Neuronal stem cell (in vitro differentiated cells): ENCODE measurements at regions not wholly inside any gene's neighbourhood (a gene's known extent, or its start where the extent isn't known, plus 50 kb on each side); places are given as distances from the start of the nearest gene placed in this dataset.

Source experiments
- DNase-seq: peaks from one replicate; pipeline ENCODE4 v3.0.0-alpha.2; 2013; ENCODE audit warnings: low spot score
- H2AFZ ChIP-seq: one replicate; pipeline ENCODE4 v1.6.1; 2013; ENCODE audit warnings: mild to moderate bottlenecking, low read length, inconsistent platforms
- H2AK5ac ChIP-seq: 2 replicates; pipeline ENCODE4 v1.6.1; 2013; ENCODE audit warnings: low read depth, mild to moderate bottlenecking, inconsistent platforms, low read length, moderate library complexity, mixed read lengths
- H2BK120ac ChIP-seq: 2 replicates; pipeline ENCODE4 v1.6.1; 2013; ENCODE audit warnings: low read depth, mild to moderate bottlenecking, inconsistent platforms, low read length, moderate library complexity, mixed read lengths
- H2BK12ac ChIP-seq: one replicate; pipeline ENCODE4 v1.6.1; 2013; ENCODE audit warnings: low read length, inconsistent platforms
- H2BK15ac ChIP-seq: 2 replicates; pipeline ENCODE4 v1.6.1; 2013; ENCODE audit warnings: mild to moderate bottlenecking, low read length, inconsistent platforms, mixed read lengths
- H2BK5ac ChIP-seq: one replicate; pipeline ENCODE4 v1.6.1; 2013; ENCODE audit warnings: inconsistent platforms, mild to moderate bottlenecking, low read length, moderate library complexity
- H3K14ac ChIP-seq: one replicate; pipeline ENCODE4 v1.6.1; 2013; ENCODE audit warnings: low read length, inconsistent platforms
- H3K18ac ChIP-seq: 2 replicates; pipeline ENCODE4 v1.6.1; 2013; ENCODE audit warnings: low read length, inconsistent platforms
- H3K23ac ChIP-seq: 2 replicates; pipeline ENCODE4 v1.6.1; 2013; ENCODE audit warnings: low read depth, mild to moderate bottlenecking, mixed read lengths, low read length, inconsistent platforms; ENCODE audit not compliant: poor library complexity
- H3K27ac ChIP-seq: replicated peaks from 3 replicates; pipeline ENCODE4 v1.5.1; 2013; ENCODE audit warnings: low read length, inconsistent platforms
- H3K27me3 ChIP-seq, 3 experiments: 2 replicates each; pipeline ENCODE4 v1.6.1; 2013; ENCODE audit warnings: low read length in 3 of 3, mild to moderate bottlenecking in 2 of 3, inconsistent platforms in 1 of 3, low read depth in 1 of 3, mixed read lengths in 1 of 3, moderate library complexity in 1 of 3; ENCODE audit not compliant: control insufficient read depth in 3 of 3, insufficient read depth in 3 of 3
- H3K36me3 ChIP-seq, 2 donors: replicated peaks in 1 of 2; 2 replicates each; pipeline ENCODE4 v1.6.1; 2013; ENCODE audit warnings: low read length in 2 of 2; ENCODE audit not compliant: control insufficient read depth in 2 of 2, insufficient read depth in 2 of 2
- H3K4ac ChIP-seq: 2 replicates; pipeline ENCODE4 v1.6.1; 2013; ENCODE audit warnings: inconsistent platforms, mild to moderate bottlenecking, low read length, moderate library complexity
- H3K4me1 ChIP-seq, 2 donors: 1 replicate in 1 of 2; 2 replicates in 1 of 2; pipeline ENCODE4 v1.6.1; 2013; ENCODE audit warnings: low read length in 2 of 2, low read depth in 1 of 2; ENCODE audit not compliant: control insufficient read depth in 2 of 2, insufficient read depth in 1 of 2
- H3K4me2 ChIP-seq: one replicate; pipeline ENCODE4 v1.6.1; 2013; ENCODE audit warnings: mild to moderate bottlenecking, low read length, inconsistent platforms; ENCODE audit not compliant: insufficient read depth, poor library complexity, severe bottlenecking
- H3K4me3 ChIP-seq, 2 donors: 2 replicates each; pipeline ENCODE4 v1.5.1; 2013; ENCODE audit warnings: low read length in 2 of 2, mild to moderate bottlenecking in 2 of 2, inconsistent platforms in 1 of 2, moderate library complexity in 1 of 2
- H3K79me1 ChIP-seq: one replicate; pipeline ENCODE4 v1.6.1; 2013; ENCODE audit warnings: low read depth, mild to moderate bottlenecking, inconsistent platforms, low read length, moderate library complexity
- H3K9ac ChIP-seq: one replicate; pipeline ENCODE4 v1.6.1; 2013; ENCODE audit warnings: mild to moderate bottlenecking, low read depth, low read length, inconsistent platforms; ENCODE audit not compliant: poor library complexity
- H3K9me3 ChIP-seq, 2 donors: replicated peaks in 1 of 2; 2 replicates each; pipeline versions ENCODE3 to v1.6.1; 2013; ENCODE audit warnings: low read length in 2 of 2, mild to moderate bottlenecking in 2 of 2, inconsistent platforms in 1 of 2, low read depth in 1 of 2, mixed read lengths in 1 of 2, moderate library complexity in 1 of 2; ENCODE audit not compliant: control insufficient read depth in 2 of 2, insufficient read depth in 1 of 2
- H4K8ac ChIP-seq: one replicate; pipeline ENCODE4 v1.6.1; 2013; ENCODE audit warnings: low read depth, mild to moderate bottlenecking, inconsistent platforms, low read length, moderate library complexity
- H4K91ac ChIP-seq: one replicate; pipeline ENCODE4 v1.6.1; 2013; ENCODE audit warnings: low read length, low read depth, mild to moderate bottlenecking, inconsistent platforms; ENCODE audit not compliant: poor library complexity
- WGBS, 2 donors: extraction: QIAGEN DNeasy Blood & Tissue Kit; methylation state at CpG; one replicate each; pipeline ENCODE4 v1.1.7; 2013; ENCODE audit warnings: missing lambda C conversion rate in 2 of 2, mixed read lengths in 1 of 2; ENCODE audit not compliant: insufficient read length in 2 of 2, insufficient replicate concordance in 1 of 2; ENCODE audit errors: extremely low coverage in 2 of 2; 5-methylcytosine and 5-hydroxymethylcytosine counted together

GRCh38 chr2:153218851-153219250, 259.7 kb downstream of the RPRM start:
- no peak overlapping the region for H3K9ac ChIP-seq
- H2BK120ac ChIP-seq, result no peak overlapping the region
- no peak overlapping the region for H2AFZ ChIP-seq
- no peaks in the 10 kb centered on the region for H3K36me3 ChIP-seq
- no peak overlapping the region for H3K14ac ChIP-seq
- no peak for DNase-seq
- H3K23ac ChIP-seq, result no peak overlapping the region
- H3K4me3 ChIP-seq, result no peak overlapping the region
- H2AK5ac ChIP-seq, result no peak overlapping the region
- no peak overlapping the region for H3K4me2 ChIP-seq
- H3K4ac ChIP-seq, result no peak overlapping the region
- no peak overlapping the region for H4K91ac ChIP-seq
- H4K8ac ChIP-seq, result no peak overlapping the region
- H3K9me3 ChIP-seq, result peaks cover 0 to 2% of the 10 kb centered on the region in 2 donors
- no peak overlapping the region for H3K18ac ChIP-seq
- H2BK12ac ChIP-seq, result no peak overlapping the region
- no peak overlapping the region for H2BK15ac ChIP-seq
- H3K27ac ChIP-seq, result no peak overlapping the region
- no peak overlapping the region for H2BK5ac ChIP-seq
- H3K79me1 ChIP-seq, result no peaks in the 10 kb centered on the region
- no peaks in the 10 kb centered on the region for H3K4me1 ChIP-seq
- H3K27me3 ChIP-seq, result no peaks in the 10 kb centered on the region

- DNase-seq, result no peak
- no peak overlapping the region for H3K14ac ChIP-seq
- no peak overlapping the region for H3K23ac ChIP-seq
- H3K4ac ChIP-seq, result no peak overlapping the region
- H3K4me1 ChIP-seq, result no peaks in the 10 kb centered on the region
- no peak overlapping the region for H2AFZ ChIP-seq
- H3K9ac ChIP-seq, result no peak overlapping the region
- H3K27me3 ChIP-seq, result no peaks in the 10 kb centered on the region
- no peak overlapping the region for H2BK12ac ChIP-seq
- H2AK5ac ChIP-seq, result no peak overlapping the region
- H3K79me1 ChIP-seq, result no peaks in the 10 kb centered on the region
- H3K4me2 ChIP-seq, result no peak overlapping the region
- H2BK15ac ChIP-seq, result no peak overlapping the region
- H3K36me3 ChIP-seq, result no peaks in the 10 kb centered on the region
- no peak overlapping the region for H3K27ac ChIP-seq
- no peak overlapping the region for H3K4me3 ChIP-seq
- no peaks in the 10 kb centered on the region for H3K9me3 ChIP-seq
- no peak overlapping the region for H4K91ac ChIP-seq
- H2BK120ac ChIP-seq, result no peak overlapping the region
- no peak overlapping the region for H2BK5ac ChIP-seq
- no peak overlapping the region for H3K18ac ChIP-seq
- WGBS, 2 donors, result no CpG with 5 or more reads among the region's 1 CpG
- no peak overlapping the region for H4K8ac ChIP-seq
Measured at GRCh38 chr2:153214337-153214736, 264.2 kb downstream of the RPRM start.

GRCh38 chr2:153213022-153213421, 265.5 kb downstream of the RPRM start:
- Histone ChIP-seq H3K4me1 (no peaks in the 10 kb centered on the region), H2AFZ (no peak overlapping the region), H3K27me3 (no peaks in the 10 kb centered on the region), H3K23ac (no peak overlapping the region), H2BK5ac (no peak overlapping the region), H3K36me3 (no peaks in the 10 kb centered on the region), H2AK5ac (no peak overlapping the region), H3K4ac (no peak overlapping the region), H3K9me3 (no peaks in the 10 kb centered on the region), H4K8ac (no peak overlapping the region), H2BK12ac (no peak overlapping the region), H2BK15ac (no peak overlapping the region), H3K9ac (no peak overlapping the region), H2BK120ac (no peak overlapping the region), H3K79me1 (no peaks in the 10 kb centered on the region), H3K4me3 (no peak overlapping the region), H4K91ac (no peak overlapping the region), H3K18ac (no peak overlapping the region), H3K14ac (no peak overlapping the region), H3K4me2 (no peak overlapping the region), H3K27ac (no peak overlapping the region)
- no CpG with 5 or more reads among the region's 1 CpG for WGBS, 2 donors
- no peak for DNase-seq

- no peak overlapping the region for H3K23ac ChIP-seq
- no peak overlapping the region for H3K18ac ChIP-seq
- no peak overlapping the region for H3K4me3 ChIP-seq
- WGBS, 2 donors, result no CpG with 5 or more reads among the region's 11 CpGs
- H2AK5ac ChIP-seq, result no peak overlapping the region
- no peak overlapping the region for H3K27ac ChIP-seq
- H3K14ac ChIP-seq, result no peak overlapping the region
- peaks cover 0 to 2% of the 10 kb centered on the region in 2 donors for H3K9me3 ChIP-seq
- H4K8ac ChIP-seq, result no peak overlapping the region
- H3K79me1 ChIP-seq, result peaks cover 2% of the 10 kb centered on the region
- DNase-seq, result no peak
- no peak overlapping the region for H3K4me2 ChIP-seq
- H2BK12ac ChIP-seq, result no peak overlapping the region
- no peaks in the 10 kb centered on the region for H3K36me3 ChIP-seq
- peaks cover 0 to 2% (median 0%) of the 10 kb centered on the region in 3 experiments for H3K27me3 ChIP-seq
- no peaks in the 10 kb centered on the region for H3K4me1 ChIP-seq
- no peak overlapping the region for H3K9ac ChIP-seq
- H3K4ac ChIP-seq, result no peak overlapping the region
- H4K91ac ChIP-seq, result no peak overlapping the region
- no peak overlapping the region for H2BK5ac ChIP-seq
- H2BK15ac ChIP-seq, result no peak overlapping the region
- no peak overlapping the region for H2BK120ac ChIP-seq
- H2AFZ ChIP-seq, result no peak overlapping the region
Measured at GRCh38 chr2:153197402-153198386, 280.9 kb downstream of the RPRM start.
